Fibroblast of peridontal ligament (primary cell): ENCODE measurements at regions not wholly inside any gene's neighbourhood (a gene's known extent, or its start where the extent isn't known, plus 50 kb on each side); places are given as distances from the start of the nearest gene placed in this dataset.

Experiments
- DNase-seq: peaks from one replicate; pipeline ENCODE4 v3.0.0-alpha.2; 2010; ENCODE audit errors: extremely low read depth

GRCh38 chr4:115353370-115353769 lies 239.9 kb upstream of the NDST4 start:
- no peak for DNase-seq

- DNase-seq, result no peak
Measured at GRCh38 chr4:115343171-115343570, 229.8 kb upstream of the NDST4 start.

GRCh38 chr4:115334736-115335411 lies 221.5 kb upstream of the NDST4 start:
- no peak for DNase-seq

GRCh38 chr4:115332078-115332477 lies 218.7 kb upstream of the NDST4 start:
- DNase-seq, result no peak

GRCh38 chr4:115331241-115331640 lies 217.8 kb upstream of the NDST4 start:
- DNase-seq, result no peak

GRCh38 chr4:115325836-115326235 lies 212.4 kb upstream of the NDST4 start:
- no peak for DNase-seq

GRCh38 chr4:115323106-115323707 lies 209.8 kb upstream of the NDST4 start:
- no peak for DNase-seq

GRCh38 chr4:115315182-115315581 lies 201.8 kb upstream of the NDST4 start:
- no peak for DNase-seq

- no peak for DNase-seq
Measured at GRCh38 chr4:115310641-115311040, 197.2 kb upstream of the NDST4 start.

GRCh38 chr4:115294717-115295116 lies 181.3 kb upstream of the NDST4 start:
- DNase-seq, result no peak

- DNase-seq, result no peak
Measured at GRCh38 chr4:115293093-115293462, 179.7 kb upstream of the NDST4 start.

- DNase-seq, result no peak
Measured at GRCh38 chr4:115292320-115293092, 179.1 kb upstream of the NDST4 start.

- DNase-seq, result no peak
Measured at GRCh38 chr4:115287426-115287825, 174.0 kb upstream of the NDST4 start.

- DNase-seq, result no peak
Measured at GRCh38 chr4:115279330-115279729, 165.9 kb upstream of the NDST4 start.

- DNase-seq, result no peak
Measured at GRCh38 chr4:115278830-115279229, 165.4 kb upstream of the NDST4 start.

GRCh38 chr4:115275615-115276014 lies 162.2 kb upstream of the NDST4 start:
- no peak for DNase-seq

- DNase-seq, result no peak
Measured at GRCh38 chr4:115274545-115274944, 161.1 kb upstream of the NDST4 start.

- DNase-seq, result no peak
Measured at GRCh38 chr4:115272594-115272993, 159.2 kb upstream of the NDST4 start.

GRCh38 chr4:115272185-115272584 lies 158.8 kb upstream of the NDST4 start:
- no peak for DNase-seq

GRCh38 chr4:115260195-115260594 lies 146.8 kb upstream of the NDST4 start:
- no peak for DNase-seq

- no peak for DNase-seq
Measured at GRCh38 chr4:115259642-115260041, 146.2 kb upstream of the NDST4 start.

GRCh38 chr4:115249808-115250207 lies 136.4 kb upstream of the NDST4 start:
- no peak for DNase-seq
